Activated B cell treated with CpG ODN at 0.5 μM for 24 hours (primary cell): ENCODE measurements at regions not wholly inside any gene's neighbourhood (a gene's known extent, or its start where the extent isn't known, plus 50 kb on each side); places are given as distances from the start of the nearest gene placed in this dataset.

Source experiments
- ATAC-seq: fragments of 200-7000 bp; cut with Tn5 transposase; one replicate; pipeline ENCODE4 v1.10.0; 2021; ENCODE audit warnings: low read depth, mild to moderate bottlenecking, moderate library complexity
- CTCF ChIA-PET: fragments of 350-600 bp; sonication (Branson Sonifier 250); formaldehyde crosslinking; loops from one replicate; lab custom pipeline; 2021; ENCODE audit warnings: antibody characterized with exemption; lab: Charles Lee
- POLR2A ChIA-PET: fragments of 350-600 bp; sonication (Branson Sonifier 250); formaldehyde crosslinking; loops from one replicate; lab custom pipeline; 2021; ENCODE audit warnings: antibody characterized with exemption; lab: Charles Lee
- DNase-seq: peaks from one replicate; pipeline ENCODE4 v3.0.0; 2022
- H3K27ac Mint-ChIP-seq: one replicate; pipeline ENCODE4 v1.8.0; 2020; ENCODE audit warnings: mixed read lengths
- H3K27me3 Mint-ChIP-seq: one replicate; pipeline ENCODE4 v1.8.0; 2021; ENCODE audit warnings: mixed read lengths
- H3K36me3 Mint-ChIP-seq: one replicate; pipeline ENCODE4 v1.8.0; 2021; ENCODE audit warnings: low read depth, mixed read lengths
- H3K4me1 Mint-ChIP-seq: one replicate; pipeline ENCODE4 v1.8.0; 2021; ENCODE audit warnings: mixed read lengths
- H3K4me3 Mint-ChIP-seq: one replicate; pipeline ENCODE4 v1.8.0; 2020; ENCODE audit warnings: mild to moderate bottlenecking, mixed read lengths
- H3K9me3 Mint-ChIP-seq: one replicate; pipeline ENCODE4 v1.8.0; 2020; ENCODE audit warnings: mixed read lengths
- CTCF ChIP-seq: fragments of 200-600 bp; IDR thresholded peaks from one replicate; pipeline ENCODE4 v1.8.0; 2022; ENCODE audit warnings: antibody characterized with exemption, mild to moderate bottlenecking
- intact Hi-C: fragments of 100-400 bp; cut with micrococcal nuclease; formaldehyde crosslinking; loops from one replicate; pipeline ENCODE4 v1.15.1; 2024

GRCh38 chr18:60978338-60978737, 354.9 kb upstream of the CDH20 start:
- no peak for TF ChIP-seq CTCF
- ChIA-PET CTCF (no interaction called here), POLR2A (no interaction called here)
- Mint-ChIP-seq H3K27me3 (no peaks in the 10 kb centered on the region), H3K36me3 (no peaks in the 10 kb centered on the region), H3K27ac (no peak overlapping the region), H3K9me3 (peaks cover 5% of the 10 kb centered on the region), H3K4me3 (no peak overlapping the region), H3K4me1 (no peaks in the 10 kb centered on the region)
- ATAC-seq (no peak), DNase-seq (no peak)
- intact Hi-C loops, result no loop called here

GRCh38 chr18:60980422-60981005, 352.7 kb upstream of the CDH20 start:
- Mint-ChIP-seq H3K9me3 (peaks cover 5% of the 10 kb centered on the region), H3K27ac (no peak overlapping the region), H3K4me1 (no peaks in the 10 kb centered on the region), H3K4me3 (no peak overlapping the region), H3K36me3 (no peaks in the 10 kb centered on the region), H3K27me3 (no peaks in the 10 kb centered on the region)
- intact Hi-C loops, result no loop called here
- no peak for ATAC-seq
- POLR2A ChIA-PET, result no interaction called here
- DNase-seq, result no peak
- CTCF ChIA-PET, result no interaction called here
- no peak for TF ChIP-seq CTCF

- ATAC-seq, result no peak
- intact Hi-C loops, result no loop called here
- no peak overlapping the region for H3K27ac Mint-ChIP-seq
- CTCF ChIA-PET, result no interaction called here
- DNase-seq, result no peak
- no peak for TF ChIP-seq CTCF
- H3K4me1 Mint-ChIP-seq, result no peaks in the 10 kb centered on the region
- POLR2A ChIA-PET, result no interaction called here
- no peaks in the 10 kb centered on the region for H3K27me3 Mint-ChIP-seq
- no peaks in the 10 kb centered on the region for H3K36me3 Mint-ChIP-seq
- H3K4me3 Mint-ChIP-seq, result no peak overlapping the region
- peaks cover 9% of the 10 kb centered on the region for H3K9me3 Mint-ChIP-seq
Observed at GRCh38 chr18:60981682-60982328, 351.4 kb upstream of the CDH20 start.

- ChIA-PET POLR2A (no interaction called here), CTCF (no interaction called here)
- no peaks in the 10 kb centered on the region for H3K36me3 Mint-ChIP-seq
- H3K27ac Mint-ChIP-seq, result no peak overlapping the region
- H3K4me1 Mint-ChIP-seq, result no peaks in the 10 kb centered on the region
- no peak overlapping the region for H3K4me3 Mint-ChIP-seq
- no peak for TF ChIP-seq CTCF
- no peak for ATAC-seq
- intact Hi-C loops, result no loop called here
- peaks cover 7% of the 10 kb centered on the region for H3K9me3 Mint-ChIP-seq
- DNase-seq, result no peak
- H3K27me3 Mint-ChIP-seq, result no peaks in the 10 kb centered on the region
Observed at GRCh38 chr18:60982329-60982695, 350.9 kb upstream of the CDH20 start.

GRCh38 chr18:60982928-60983327, 350.3 kb upstream of the CDH20 start:
- no peak for TF ChIP-seq CTCF
- Mint-ChIP-seq H3K4me1 (no peaks in the 10 kb centered on the region), H3K9me3 (peaks cover 5% of the 10 kb centered on the region), H3K4me3 (no peak overlapping the region), H3K27me3 (no peaks in the 10 kb centered on the region), H3K36me3 (no peaks in the 10 kb centered on the region), H3K27ac (no peak overlapping the region)
- intact Hi-C loops, result no loop called here
- ChIA-PET POLR2A (no interaction called here), CTCF (no interaction called here)
- DNase-seq, result no peak
- no peak for ATAC-seq
